ENCODE measurements at regions not wholly inside any gene's neighbourhood (a gene's known extent, or its start where the extent isn't known, plus 50 kb on each side); places are given as distances from the start of the nearest gene placed in this dataset.

DNA sequence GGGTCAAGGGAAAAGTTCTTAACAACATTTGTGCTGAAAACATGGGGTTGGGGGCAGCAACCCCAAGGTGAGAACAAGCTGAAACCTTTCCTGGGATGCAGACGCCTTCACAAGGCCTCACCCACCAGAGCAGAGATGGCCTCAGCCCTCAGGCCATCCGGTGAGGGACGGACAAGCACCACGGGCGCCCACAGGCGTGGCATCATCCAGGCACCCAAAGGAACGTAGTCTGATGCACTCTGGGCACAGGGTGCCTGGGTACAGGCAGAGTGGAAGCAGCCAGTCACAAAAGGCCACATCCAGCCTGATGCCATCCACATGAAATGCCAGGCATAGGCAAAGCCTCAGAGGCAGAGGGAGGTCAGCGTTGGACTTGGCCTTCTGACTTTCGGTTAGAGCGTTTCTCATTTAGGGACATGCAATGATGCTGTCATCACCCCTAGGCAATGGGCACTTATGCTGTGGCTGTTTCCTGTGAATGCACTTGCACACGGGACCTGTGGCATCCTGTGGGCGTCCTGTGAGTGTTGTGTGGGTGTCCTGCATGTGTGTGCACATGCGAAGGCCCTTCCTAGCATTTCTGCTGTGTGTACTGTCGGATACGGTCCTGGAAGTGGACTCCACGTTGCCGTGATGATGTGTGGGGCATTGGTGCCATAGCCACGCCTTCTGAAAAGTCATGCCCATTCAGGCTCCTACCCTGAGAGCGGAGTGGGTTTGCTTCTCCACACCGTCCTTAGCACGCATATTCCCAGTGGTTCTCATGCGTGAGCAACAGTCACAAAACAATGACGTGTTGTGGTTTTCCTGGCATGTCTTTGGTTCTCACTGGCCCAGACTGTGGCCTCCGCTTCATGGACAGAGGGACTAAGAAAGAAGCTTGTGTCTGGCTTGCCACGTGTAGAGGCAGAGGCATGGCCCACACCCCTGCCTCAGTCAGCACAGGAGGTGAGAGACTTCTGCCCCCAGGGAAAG, 52.7 kb upstream of the ZNF469 start:
- no peaks in the 10 kb centered on the region for H3K9me3 Mint-ChIP-seq (ENCODE audit: insufficient read depth)
- ATAC-seq (ENCODE audit: low read depth) = no peak

More for the DNA sequence above, 52.7 kb upstream of the ZNF469 start:
- H3K9ac ChIP-seq (ENCODE audit: low read length) = no peak overlapping the region
- Mint-ChIP-seq H3K27ac (no peak overlapping the region), H3K4me1 (peaks cover 6% of the 10 kb centered on the region), H3K4me3 (no peak overlapping the region), H3K27me3 (peaks cover 15% of the 10 kb centered on the region)
- no peak overlapping the region for H3K27ac ChIP-seq (ENCODE audit: low read length in 2 of 2)
- H3K4me2 ChIP-seq (replicated peaks; ENCODE audit: low read depth, low read length, poor library complexity, severe bottlenecking) = no peak overlapping the region
- H3K79me2 ChIP-seq (ENCODE audit: control insufficient read depth, insufficient read depth, low read length) = no peaks in the 10 kb centered on the region
- ChIA-PET CTCF (no interaction called here), POLR2A (no interaction called here)
- H3K9me3 ChIP-seq (ENCODE audit: control extremely low read depth in 1 of 3, control insufficient read depth in 2 of 3, insufficient read depth in 1 of 3, low read length in 2 of 3) = peaks cover 0 to 20% (median 0%) of the 10 kb centered on the region in 3 donors
- 87% methylated on average over 25 of the region's 25 CpGs for WGBS (ENCODE audit: insufficient coverage)
- no peak overlapping the region for H2AFZ ChIP-seq (ENCODE audit: insufficient read depth, low read depth, low read length, poor library complexity, severe bottlenecking)
- H3K27me3 ChIP-seq (replicated peaks in 1 of 4; ENCODE audit: control extremely low read depth in 1 of 4, control insufficient read depth in 3 of 4, insufficient read depth in 4 of 4, low read length in 3 of 4) = peaks cover 0 to 12% (median 2%) of the 10 kb centered on the region in 4 experiments
- H4K20me1 ChIP-seq (ENCODE audit: control insufficient read depth, insufficient read depth, low read length, poor library complexity, severe bottlenecking) = no peaks in the 10 kb centered on the region
- H3K36me3 ChIP-seq (replicated peaks in 1 of 2; ENCODE audit: control extremely low read depth in 1 of 2, control insufficient read depth in 1 of 2, extremely low read depth in 1 of 2, insufficient read depth in 2 of 2, low read length in 1 of 2) = no peaks in the 10 kb centered on the region
- TF ChIP-seq EZH2 (IDR thresholded peaks at IDR 0.05; ENCODE audit: borderline replicate concordance, insufficient read depth, low read depth, low read length, poor library complexity, severe bottlenecking) = no peak
- TF ChIP-seq, protein P1, sequence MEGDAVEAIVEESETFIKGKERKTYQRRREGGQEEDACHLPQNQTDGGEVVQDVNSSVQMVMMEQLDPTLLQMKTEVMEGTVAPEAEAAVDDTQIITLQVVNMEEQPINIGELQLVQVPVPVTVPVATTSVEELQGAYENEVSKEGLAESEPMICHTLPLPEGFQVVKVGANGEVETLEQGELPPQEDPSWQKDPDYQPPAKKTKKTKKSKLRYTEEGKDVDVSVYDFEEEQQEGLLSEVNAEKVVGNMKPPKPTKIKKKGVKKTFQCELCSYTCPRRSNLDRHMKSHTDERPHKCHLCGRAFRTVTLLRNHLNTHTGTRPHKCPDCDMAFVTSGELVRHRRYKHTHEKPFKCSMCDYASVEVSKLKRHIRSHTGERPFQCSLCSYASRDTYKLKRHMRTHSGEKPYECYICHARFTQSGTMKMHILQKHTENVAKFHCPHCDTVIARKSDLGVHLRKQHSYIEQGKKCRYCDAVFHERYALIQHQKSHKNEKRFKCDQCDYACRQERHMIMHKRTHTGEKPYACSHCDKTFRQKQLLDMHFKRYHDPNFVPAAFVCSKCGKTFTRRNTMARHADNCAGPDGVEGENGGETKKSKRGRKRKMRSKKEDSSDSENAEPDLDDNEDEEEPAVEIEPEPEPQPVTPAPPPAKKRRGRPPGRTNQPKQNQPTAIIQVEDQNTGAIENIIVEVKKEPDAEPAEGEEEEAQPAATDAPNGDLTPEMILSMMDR (IDR thresholded peaks at IDR 0.05) = no peak
- no peak for DNase-seq
- intact Hi-C loops (cut with micrococcal nuclease) = no loop called here
- peaks cover 8 to 10% of the 10 kb centered on the region in 2 donors for H3K4me1 ChIP-seq (ENCODE audit: control insufficient read depth in 2 of 2, insufficient read depth in 2 of 2, low read length in 2 of 2)
- H3K4me3 ChIP-seq (ENCODE audit: control extremely low read depth in 1 of 5, extremely low read depth in 1 of 5, insufficient read depth in 1 of 5, low read depth in 2 of 5, low read length in 4 of 5) = no peak overlapping the region
